ENCODE measurements at regions not wholly inside any gene's neighbourhood (a gene's known extent, or its start where the extent isn't known, plus 50 kb on each side); places are given as distances from the start of the nearest gene placed in this dataset.
"Not testable (repeated sequence)": the region's sequence is repeated elsewhere in the genome, so short reads cannot be mapped to it uniquely, and the experiment has no call there.

DNA sequence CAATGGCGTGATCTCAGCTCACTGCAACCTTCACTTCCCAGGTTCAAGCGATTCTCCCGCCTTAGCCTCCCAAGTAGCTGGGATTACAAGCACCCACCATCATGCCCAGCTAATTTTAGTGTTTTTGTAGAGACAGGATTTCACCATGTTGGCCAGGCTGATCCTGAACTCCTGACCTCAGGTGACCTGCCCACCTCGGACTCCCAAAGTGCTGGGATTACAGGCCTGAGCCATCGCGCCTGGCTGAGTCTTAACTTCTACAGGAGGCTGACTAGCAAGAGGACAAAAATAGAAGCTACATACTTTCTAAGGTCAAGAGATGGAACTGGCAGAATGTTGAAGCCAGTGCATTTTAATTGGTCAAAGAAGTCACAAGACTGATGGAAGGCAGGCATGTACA, 2296.2 kb upstream of the RAG2 start:
- not testable (repeated sequence) for DNase-seq (ENCODE audit: low read depth)

DNA sequence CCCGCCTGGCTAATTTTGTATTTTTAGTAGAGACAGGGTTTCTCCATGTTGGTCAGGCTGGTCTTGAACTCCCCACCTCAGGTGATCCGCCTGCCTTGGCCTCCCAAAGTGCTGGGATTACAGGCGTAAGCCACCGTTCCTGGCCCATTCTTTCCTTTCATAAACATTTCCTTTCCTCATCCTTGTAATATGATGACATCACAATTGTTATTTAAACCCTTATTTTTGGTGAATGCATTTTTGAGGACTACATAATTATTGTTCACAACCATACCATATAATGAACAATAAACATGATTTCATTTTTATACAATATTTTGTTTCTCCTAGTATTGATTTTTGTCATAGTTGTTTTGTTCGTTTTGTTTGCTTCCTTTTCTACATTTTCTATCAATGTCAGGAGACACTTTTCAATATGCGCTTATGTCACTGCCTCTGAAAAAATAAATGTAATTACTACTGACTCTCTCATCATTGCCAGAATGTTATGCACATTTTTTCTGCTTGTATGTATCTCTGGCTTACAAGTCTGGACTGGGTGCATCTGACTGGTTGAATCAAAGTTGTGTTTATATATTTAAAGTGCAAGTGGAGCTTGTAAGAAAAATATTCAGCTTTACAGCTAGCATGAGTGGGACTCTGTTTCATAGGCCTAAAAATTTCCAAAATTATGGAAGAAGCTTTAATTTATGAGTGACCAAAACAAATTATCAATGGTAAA, 2286.3 kb upstream of the RAG2 start:
- DNase-seq (ENCODE audit: low read depth): no peak

DNA sequence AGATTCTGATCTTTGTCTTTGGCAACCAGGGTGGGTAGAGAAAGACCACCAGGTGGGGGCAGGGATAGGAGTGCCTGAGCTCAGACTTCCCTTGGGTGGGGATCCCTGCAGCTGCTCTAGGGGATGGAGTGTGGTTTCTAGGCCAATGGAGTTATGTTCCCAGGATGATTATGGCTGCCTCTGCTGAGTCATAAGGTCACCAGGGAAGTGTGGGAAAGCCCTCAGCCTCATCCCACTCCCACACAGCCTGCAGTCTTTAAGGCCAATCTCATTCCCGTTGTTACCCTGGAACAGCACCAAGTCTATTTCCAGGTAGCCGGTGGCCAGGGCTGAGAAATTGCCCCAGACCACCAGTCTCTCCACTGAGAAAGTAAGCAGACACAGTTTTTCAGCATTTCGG, 2269.3 kb upstream of the RAG2 start:
- no peak for DNase-seq (ENCODE audit: low read depth)

DNA sequence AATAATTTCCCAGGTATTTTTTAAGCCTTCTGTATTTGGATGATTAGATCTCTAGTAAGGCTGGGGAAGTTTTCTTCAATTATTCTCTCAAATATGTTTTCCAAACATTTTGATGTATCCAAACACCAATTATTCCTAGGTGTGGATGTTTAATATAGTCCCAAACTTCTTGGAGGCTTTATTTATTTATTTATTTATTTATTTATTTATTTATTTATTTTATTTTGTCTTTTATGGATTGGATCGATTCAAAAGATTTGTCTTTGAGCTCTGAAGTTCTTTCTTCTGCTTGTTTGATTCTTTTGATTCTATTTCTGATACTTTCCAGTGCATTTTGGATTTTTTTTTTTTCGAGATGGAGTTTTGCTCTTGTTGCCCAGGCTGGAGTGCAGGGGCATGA, 2267.9 kb upstream of the RAG2 start:
- DNase-seq (ENCODE audit: low read depth): no peak

DNA sequence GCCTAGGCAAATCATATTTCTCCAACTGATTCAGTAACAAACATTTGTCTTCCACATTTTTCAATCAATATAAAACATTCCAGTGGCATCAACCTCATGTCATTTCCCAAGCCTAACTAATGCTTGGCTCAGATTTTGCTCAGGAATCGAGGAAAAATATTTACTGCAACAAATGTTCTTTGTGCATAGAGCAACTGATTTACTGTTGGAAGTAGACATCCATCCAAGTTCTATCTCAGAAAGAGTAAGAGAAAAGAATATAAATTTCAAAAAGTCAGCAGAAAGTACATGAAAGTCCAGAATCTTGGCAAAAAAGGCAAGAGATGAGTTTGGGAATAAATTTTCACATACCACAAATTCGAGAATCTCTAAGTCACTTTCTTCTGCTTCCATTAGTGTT, 2245.0 kb upstream of the RAG2 start:
- DNase-seq (ENCODE audit: low read depth): no peak

DNA sequence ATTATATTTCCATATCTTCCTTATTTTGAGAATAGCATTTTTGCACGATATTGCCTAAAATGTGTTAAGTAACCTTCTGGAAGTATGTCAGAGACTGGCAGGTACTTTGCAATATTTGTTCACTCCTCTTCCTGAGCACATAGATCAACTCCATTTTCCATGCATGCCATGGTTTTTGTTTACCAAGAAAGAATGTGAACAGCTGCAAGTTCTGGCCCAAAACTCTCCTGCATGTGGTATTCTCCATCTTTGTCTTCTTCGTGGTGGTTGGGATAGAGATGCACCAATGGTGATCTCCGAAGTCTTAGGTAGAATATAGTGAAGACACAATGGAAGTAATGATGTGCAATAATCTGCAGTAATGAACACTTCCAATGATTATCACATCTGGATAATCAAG, 2241.0 kb upstream of the RAG2 start:
- DNase-seq (ENCODE audit: low read depth): no peak

DNA sequence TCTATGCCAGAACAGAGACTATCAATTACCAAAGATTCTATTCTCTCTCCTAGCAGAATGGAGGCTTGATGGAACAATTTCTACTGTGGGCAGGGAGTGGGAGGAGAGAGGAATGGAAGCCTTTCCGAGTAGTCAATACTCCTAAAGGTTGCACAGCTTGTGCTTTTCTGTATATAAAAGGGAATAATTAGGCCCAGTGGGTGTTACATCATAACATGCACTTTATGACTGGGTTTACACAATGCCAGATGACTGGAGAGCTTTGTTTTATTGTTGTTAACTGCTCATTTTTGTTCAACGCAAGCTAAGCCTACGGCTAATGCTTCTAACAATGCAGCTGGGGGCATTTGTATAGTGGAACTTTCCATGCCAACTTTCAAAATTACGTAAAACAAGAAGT, 2237.9 kb upstream of the RAG2 start:
- no peak for DNase-seq (ENCODE audit: low read depth)

DNA sequence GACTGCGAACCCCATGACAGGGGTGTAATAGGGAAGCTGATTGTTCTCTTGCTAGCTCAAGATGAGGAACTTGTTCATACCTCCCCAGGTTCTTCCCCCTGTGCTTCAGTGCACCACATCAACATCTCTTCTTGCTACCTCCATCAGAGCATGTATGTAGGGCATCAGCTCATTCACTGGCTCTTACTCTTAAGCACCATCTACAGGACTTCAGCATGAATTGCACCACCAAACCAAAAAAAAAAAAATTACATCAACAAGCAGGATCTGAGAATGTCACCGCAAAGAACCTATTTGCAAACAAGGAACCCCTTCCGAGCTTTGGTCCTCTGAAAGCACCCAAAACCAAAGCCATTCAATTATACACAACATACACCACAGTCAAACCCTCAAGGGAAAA, 2226.5 kb upstream of the RAG2 start:
- DNase-seq (ENCODE audit: low read depth): no peak

DNA sequence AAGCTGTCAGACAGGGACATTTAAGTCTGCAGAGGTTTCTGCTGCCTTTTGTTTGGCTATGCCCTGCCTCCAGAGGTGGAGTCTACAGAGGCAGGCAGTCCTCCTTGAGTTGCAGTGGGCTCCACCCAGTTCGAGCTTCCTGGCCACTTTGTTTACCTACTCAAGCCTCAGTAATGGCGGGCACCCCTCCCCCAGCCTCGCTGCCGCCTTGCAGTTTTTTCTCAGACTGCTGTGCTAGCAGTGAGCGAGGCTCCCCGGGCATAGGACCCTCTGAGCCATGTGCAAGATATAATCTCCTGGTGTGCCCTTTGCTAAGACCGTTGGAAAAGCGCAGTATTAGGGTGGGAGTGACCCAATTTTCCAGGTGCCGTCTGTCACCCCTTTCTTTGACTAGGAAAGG, 2223.8 kb upstream of the RAG2 start:
- DNase-seq (ENCODE audit: low read depth): not testable (repeated sequence)

DNA sequence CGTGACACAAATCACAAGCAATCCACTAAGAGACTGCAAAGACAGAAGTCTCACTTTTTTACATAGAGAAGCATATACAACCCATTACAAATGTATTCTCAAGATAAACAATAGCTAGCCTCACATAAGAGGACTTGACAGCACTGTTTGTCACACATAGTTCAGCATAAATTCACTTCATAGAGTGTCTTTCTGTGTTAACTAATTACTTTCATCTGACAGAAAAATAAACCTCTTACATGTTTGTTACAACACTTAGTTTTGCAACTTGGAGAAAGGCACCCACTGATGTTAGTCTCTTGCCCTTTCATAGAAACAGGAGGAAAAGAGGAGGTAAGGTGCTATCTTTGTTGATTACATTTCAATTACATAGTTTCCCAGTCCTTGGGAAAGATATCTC, 2221.9 kb upstream of the RAG2 start:
- no peak for DNase-seq (ENCODE audit: low read depth)

DNA sequence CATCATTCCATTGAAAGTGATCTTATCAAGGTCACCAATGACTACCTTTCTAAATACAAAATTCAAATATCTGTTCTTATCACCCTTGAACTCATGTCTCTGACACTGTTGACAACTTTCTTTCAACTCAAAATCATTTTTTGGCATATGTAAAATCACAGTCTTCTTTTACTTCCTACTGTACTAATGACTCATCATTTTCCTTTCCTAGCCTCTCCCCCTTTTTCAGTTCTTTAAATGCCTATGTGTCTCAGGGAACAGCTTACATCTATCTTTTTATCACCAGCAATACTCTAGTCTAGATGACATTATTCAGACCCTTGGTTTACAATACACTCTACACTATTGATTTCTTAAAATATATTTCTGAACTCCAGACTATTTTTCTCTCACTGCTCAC, 2220.7 kb upstream of the RAG2 start:
- no peak for DNase-seq (ENCODE audit: low read depth)

DNA sequence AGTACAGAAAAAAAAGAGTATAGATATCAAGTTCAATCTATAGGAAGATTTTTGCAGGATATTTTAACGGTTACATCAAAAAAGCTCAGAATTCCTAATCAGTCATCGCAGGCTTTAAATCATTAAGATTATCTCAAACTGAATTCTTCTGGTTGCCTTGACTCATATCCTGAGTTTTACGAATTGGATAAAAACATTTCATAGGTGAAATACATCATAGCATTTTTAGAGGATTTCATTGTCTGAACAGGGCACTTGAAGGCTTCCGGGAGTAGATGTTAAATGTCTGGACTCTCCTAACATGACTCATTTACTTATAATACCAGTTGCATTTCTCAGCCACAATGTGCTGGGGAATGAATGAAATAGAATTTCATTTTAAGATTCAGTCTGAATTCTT, 2216.6 kb upstream of the RAG2 start:
- no peak for DNase-seq (ENCODE audit: low read depth)

DNA sequence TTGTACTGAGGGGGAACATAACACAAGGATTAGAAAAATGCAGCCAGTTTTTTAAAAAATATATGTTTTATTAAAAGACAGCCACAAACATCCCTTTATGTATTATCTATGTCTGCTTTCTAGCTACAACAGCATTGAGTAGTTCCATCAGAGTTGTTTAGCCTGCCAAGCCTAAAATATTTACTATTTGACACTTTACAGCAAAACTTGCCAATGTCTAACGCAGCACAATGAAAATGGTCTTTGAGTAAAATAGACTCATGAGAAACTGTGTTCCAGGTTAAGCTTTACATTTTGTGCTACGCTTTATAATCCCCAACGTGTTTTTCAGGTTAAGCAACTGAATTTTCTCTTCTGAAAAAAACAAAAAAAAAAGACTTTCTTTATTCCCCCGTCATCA, 2211.5 kb upstream of the RAG2 start:
- no peak for DNase-seq (ENCODE audit: low read depth)

DNA sequence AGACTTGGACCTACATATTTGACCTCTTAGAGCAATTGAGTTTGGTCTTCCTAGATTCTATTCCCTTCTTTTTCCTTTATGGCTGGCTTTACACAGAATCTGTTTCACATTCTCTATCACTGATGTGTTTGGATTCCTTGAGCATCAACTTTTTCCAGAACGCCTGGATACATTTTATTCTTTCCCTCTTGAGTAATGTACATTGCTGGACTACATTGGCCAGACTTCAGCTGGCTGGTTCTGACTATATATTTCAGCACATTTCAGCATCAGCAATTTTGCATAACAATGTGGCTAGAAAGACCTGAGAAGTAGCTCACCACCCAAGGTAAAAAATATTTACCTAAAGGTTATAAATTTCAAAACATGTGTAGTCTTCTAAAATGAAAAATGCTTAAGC, 2198.2 kb upstream of the RAG2 start:
- no peak for DNase-seq (ENCODE audit: low read depth)

DNA sequence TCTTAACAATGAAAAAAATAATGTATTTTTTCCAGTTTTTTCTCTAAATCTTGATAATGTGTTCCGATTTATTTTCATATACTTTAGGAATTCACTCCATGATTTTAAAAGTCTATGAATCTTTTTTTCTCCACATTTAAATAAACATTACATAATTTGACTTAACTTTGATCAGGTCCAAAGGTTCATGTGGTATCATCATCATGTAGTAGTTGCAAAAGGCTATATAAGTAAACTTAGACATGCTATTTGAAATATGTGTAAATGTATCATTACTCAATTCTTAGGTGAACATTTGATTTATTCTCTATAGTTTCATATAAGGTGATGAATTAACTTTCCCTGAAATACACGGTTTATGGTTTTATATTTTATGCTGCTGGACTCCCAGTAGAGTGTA, 2197.0 kb upstream of the RAG2 start:
- DNase-seq (ENCODE audit: low read depth): no peak

DNA sequence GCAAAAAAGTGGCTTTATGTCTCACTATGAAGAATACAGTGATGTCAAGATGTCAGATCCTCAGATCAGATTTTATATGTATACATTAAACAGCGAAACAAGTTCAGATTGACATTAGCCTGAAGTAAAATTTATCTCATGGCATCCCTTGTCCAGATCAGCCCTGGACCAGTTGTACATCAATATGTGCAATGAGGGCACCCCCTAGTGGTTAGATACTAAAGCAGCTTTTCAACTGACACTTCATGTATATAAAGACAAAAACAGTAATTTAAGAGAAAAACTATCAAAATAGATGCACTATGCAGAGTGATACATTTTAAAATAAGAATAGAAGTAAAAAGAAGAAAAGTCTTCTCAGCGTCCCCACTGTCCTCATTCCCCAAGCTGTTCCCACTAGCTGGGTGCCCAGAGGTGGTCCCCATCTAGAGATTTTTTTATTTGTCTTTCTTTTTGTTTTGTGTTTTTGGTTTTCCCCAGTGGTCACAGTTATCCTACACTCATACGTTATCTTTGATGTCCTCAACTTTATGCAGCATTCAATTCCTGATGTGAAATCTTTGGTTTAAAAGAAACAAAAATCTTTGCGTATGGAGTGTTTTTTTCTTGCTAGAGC, 2193.4 kb upstream of the RAG2 start:
- DNase-seq (ENCODE audit: low read depth): peak; percentile 1

DNA sequence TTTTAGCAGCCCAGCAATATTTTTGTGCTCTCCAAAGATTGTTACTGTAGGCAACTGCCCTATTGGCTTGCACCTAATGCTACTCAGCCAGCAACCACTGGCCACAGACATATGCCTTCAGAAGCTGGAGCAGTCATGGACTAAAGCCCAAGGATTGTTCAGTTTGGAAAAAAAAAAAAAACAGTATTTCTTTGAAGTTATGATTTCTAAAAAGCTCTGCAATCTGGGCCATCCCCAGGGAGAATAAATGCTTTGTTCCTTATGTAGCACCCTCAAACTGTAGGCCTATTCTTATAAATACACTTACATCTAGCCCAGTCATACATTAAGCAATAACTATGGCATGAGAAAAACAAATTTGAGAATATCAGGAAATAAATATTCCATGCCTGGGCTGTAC, 2190.5 kb upstream of the RAG2 start:
- no peak for DNase-seq (ENCODE audit: low read depth)

DNA sequence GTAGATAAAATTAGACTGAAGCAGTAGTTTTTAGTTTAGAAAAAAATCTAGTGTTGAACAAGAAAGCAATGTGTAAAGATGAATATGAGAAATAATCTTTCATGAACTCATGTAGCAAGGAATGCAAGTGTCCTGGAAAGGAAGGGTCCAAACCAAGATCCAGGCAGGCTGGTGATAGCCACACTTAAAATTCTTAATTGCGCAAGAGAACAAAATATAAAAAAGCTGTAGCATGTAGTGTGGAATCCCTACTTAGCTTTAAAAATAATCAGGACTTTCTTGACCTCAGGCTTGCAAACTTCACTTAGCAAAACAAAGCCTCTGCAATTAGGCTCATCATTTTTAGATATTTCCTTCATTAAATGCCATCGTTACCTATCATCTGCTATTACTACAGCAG, 2186.1 kb upstream of the RAG2 start:
- DNase-seq (ENCODE audit: low read depth): no peak

DNA sequence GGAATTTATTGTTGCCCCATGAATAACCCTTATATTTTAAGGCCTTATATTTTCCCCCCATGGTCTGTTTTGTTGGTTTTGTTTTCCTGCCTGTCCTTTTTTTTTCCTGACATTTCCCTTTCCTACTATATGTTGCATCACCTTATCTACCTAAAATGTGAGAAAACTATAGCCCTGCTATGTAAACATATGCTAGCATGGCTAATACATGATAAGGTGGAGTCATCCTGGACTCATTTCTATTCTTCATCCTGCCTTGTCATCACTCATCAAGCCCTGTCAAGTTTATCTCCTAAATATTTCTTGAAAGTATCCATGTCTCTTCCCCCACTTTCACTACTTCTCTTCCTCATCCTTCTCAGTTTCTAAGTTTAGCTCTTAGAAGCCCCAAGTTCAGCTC, 2168.8 kb upstream of the RAG2 start:
- DNase-seq (ENCODE audit: low read depth): no peak

DNA sequence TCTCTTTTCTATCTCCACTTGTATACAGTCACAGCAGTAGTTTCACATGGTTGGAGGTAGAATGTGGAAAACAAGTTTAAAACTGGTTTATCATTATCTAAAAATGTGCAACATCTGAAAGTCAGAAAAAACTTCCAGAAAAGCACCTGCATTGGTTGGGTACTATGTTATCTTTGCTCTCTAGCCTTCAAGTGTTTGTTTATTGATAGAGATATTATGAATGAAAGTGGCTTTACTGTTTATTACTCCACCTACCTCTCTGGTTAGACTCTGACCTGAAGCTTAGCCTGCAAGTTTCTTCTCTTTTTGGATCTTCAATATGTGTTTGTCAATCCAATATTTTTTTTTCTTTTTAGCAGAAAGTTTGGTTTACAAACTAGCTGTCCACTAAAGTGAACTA, 2161.4 kb upstream of the RAG2 start:
- no peak for DNase-seq (ENCODE audit: low read depth)

DNA sequence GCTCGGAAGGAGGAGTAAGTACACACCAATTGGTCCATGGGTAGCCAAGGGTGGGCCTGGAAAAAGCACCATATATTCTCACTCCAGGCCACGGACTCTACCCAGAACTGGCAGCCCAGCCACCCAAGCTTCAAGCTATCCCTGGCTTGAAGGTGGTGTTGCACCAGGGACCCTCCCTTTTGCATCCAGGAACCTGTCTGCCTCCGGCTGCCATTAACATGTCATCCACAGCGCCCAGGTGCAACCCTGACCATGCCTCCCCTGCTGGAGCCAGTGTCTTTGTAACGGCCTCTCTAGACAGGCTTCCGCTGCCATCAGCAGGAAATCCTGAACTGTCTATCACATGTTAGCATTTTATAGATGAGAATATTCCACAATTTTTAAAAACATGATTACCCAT, 2158.5 kb upstream of the RAG2 start:
- no peak for DNase-seq (ENCODE audit: low read depth)

DNA sequence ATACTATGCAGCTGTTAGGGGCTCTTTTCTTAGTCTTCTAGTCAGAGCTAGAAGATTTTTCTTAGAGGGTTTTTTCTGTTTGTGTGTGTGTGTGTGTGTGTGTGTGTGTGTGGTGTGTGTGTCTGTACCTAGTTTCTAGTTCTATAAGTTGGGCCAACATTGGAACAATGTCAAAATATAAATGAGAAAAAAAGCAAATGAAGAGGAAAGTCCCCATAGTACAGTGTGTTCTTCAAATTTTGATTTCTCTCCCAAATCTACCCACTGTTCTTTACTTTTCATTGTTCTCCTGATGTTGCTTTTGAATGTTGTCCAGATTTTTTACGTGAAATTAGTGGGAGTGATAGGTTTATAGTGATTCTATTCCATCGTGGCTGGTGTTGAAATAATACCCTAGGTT, 2153.4 kb upstream of the RAG2 start:
- no peak for DNase-seq (ENCODE audit: low read depth)

DNA sequence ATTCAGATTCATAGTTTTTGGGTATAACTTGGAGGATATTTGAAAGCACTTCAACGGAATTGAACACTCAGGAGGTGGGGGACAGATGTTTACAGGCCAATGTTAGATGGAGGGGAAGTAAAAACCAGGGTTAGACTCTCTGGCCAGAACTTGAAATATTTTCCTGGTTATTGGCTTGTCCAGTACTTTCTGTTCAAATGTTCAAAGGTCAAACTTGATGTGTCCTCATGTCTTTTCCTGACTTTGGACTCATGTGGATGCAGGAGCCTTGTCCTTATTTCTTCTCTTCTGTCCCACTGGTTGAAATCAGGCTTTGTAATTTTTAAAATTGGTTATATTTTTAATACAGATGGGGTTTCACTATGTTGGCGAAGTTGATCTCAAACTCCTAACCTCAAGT, 2148.5 kb upstream of the RAG2 start:
- DNase-seq (ENCODE audit: low read depth): not testable (repeated sequence)

DNA sequence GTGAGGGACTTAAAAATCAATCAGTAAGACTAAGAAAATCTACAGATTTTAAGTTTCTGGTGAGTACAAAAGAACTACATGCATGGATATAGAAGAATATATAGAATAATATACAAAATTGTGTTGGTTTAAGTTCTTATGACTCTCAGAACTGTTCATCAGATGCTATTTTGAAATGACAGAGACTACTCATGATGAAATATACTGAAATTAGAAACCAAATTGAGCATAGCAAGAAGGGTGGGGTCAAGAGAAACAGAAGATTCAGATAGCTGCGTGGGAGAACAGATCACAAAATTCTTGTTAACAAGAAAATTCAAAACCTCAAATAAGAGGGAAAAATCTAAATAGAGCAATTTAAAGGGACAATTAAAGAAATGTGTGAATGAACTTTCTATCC, 2125.3 kb upstream of the RAG2 start:
- no peak for DNase-seq (ENCODE audit: low read depth)
